WTC11 (cell line): ENCODE measurements at regions not wholly inside any gene's neighbourhood (a gene's known extent, or its start where the extent isn't known, plus 50 kb on each side); places are given as distances from the start of the nearest gene placed in this dataset.

Experiments
- ATAC-seq: fragments of 200-7000 bp; cut with Tn5 transposase; 2 replicates; pipeline ENCODE4 v1.10.0; 2021; ENCODE audit warnings: mild to moderate bottlenecking, moderate library complexity
- CTCF ChIA-PET: fragments of 300-600 bp; sonication (Branson Sonifier 250); formaldehyde crosslinking; loops from one replicate; lab custom pipeline; 2021; ENCODE audit warnings: antibody characterized with exemption; lab: Charles Lee
- POLR2A ChIA-PET: fragments of 350-600 bp; sonication (Branson Sonifier 250); formaldehyde crosslinking; loops from one replicate; lab custom pipeline; 2021; ENCODE audit warnings: antibody characterized with exemption; lab: Charles Lee
- DNase-seq: peaks from one replicate; pipeline ENCODE4 v3.0.0; 2021; ENCODE audit warnings: low spot score
- H3K27ac Mint-ChIP-seq: 2 replicates; pipeline ENCODE4 v1.8.0; 2021; ENCODE audit warnings: mixed read lengths
- H3K27me3 Mint-ChIP-seq: 2 replicates; pipeline ENCODE4 v1.8.0; 2021; ENCODE audit warnings: low read depth, mild to moderate bottlenecking, moderate library complexity, mixed read lengths
- H3K36me3 Mint-ChIP-seq: 2 replicates; pipeline ENCODE4 v1.8.0; 2021; ENCODE audit warnings: mixed read lengths
- H3K4me1 Mint-ChIP-seq: 2 replicates; pipeline ENCODE4 v1.8.0; 2022; ENCODE audit warnings: mixed read lengths
- H3K4me3 Mint-ChIP-seq: 2 replicates; pipeline ENCODE4 v1.8.0; 2021; ENCODE audit warnings: mild to moderate bottlenecking, moderate library complexity, mixed read lengths
- H3K9me3 Mint-ChIP-seq: 2 replicates; pipeline ENCODE4 v1.8.0; 2021; ENCODE audit warnings: mixed read lengths
- ATF1 ChIP-seq: sonication (generic); formaldehyde crosslinking; IDR thresholded peaks from 2 replicates; pipeline ENCODE4 v1.8.1; 2023; ENCODE audit warnings: mild to moderate bottlenecking, moderate library complexity, missing genetic modification reagents
- CREB1 ChIP-seq: sonication (generic); formaldehyde crosslinking; IDR thresholded peaks from 2 replicates; pipeline ENCODE4 v1.8.0; 2023; ENCODE audit warnings: mild to moderate bottlenecking, missing genetic modification reagents
- ELF4 ChIP-seq: sonication (generic); formaldehyde crosslinking; IDR thresholded peaks from 2 replicates; pipeline ENCODE4 v1.8.1; 2022; ENCODE audit warnings: low read depth, mild to moderate bottlenecking, moderate library complexity, missing genetic modification reagents
- ETV6 ChIP-seq: sonication (generic); formaldehyde crosslinking; IDR thresholded peaks from 2 replicates; pipeline ENCODE4 v1.8.1; 2022; ENCODE audit warnings: mild to moderate bottlenecking, missing genetic modification reagents
- FOXK1 ChIP-seq: sonication (generic); formaldehyde crosslinking; IDR thresholded peaks from 2 replicates; pipeline ENCODE4 v1.8.0; 2022; ENCODE audit warnings: mild to moderate bottlenecking, moderate library complexity, missing genetic modification reagents
- HMGA2 ChIP-seq: fragments of 250-450 bp; sonication (Bioruptor Pico); IDR thresholded peaks from 2 replicates; pipeline ENCODE4 v1.4.0; 2021; ENCODE audit warnings: mild to moderate bottlenecking, moderate library complexity
- HMGXB4 ChIP-seq: sonication (generic); formaldehyde crosslinking; IDR thresholded peaks from 2 replicates; pipeline ENCODE4 v1.8.1; 2023; ENCODE audit warnings: mild to moderate bottlenecking, moderate library complexity, missing genetic modification reagents
- MAX ChIP-seq: sonication (generic); formaldehyde crosslinking; IDR thresholded peaks from 2 replicates; pipeline ENCODE4 v1.8.0; 2022; ENCODE audit warnings: mild to moderate bottlenecking, missing genetic modification reagents
- MLX ChIP-seq: sonication (generic); formaldehyde crosslinking; IDR thresholded peaks from 2 replicates; pipeline ENCODE4 v1.8.1; 2023; ENCODE audit warnings: mild to moderate bottlenecking, missing genetic modification reagents, moderate library complexity
- MYBL2 ChIP-seq: sonication (generic); formaldehyde crosslinking; IDR thresholded peaks from 2 replicates; pipeline ENCODE4 v1.8.1; 2023; ENCODE audit warnings: mild to moderate bottlenecking, moderate library complexity, missing genetic modification reagents
- PRRX2 ChIP-seq: fragments of 250-450 bp; sonication (Bioruptor Pico); IDR thresholded peaks from 2 replicates; pipeline ENCODE4 v1.8.0; 2021; ENCODE audit warnings: mild to moderate bottlenecking
- STAT6 ChIP-seq: sonication (generic); formaldehyde crosslinking; conservative IDR thresholded peaks from 2 replicates; pipeline ENCODE4 v1.8.1; 2023; ENCODE audit warnings: mild to moderate bottlenecking, low read depth, missing genetic modification reagents, moderate library complexity
- TCF7 ChIP-seq: sonication (generic); formaldehyde crosslinking; IDR thresholded peaks from 2 replicates; pipeline ENCODE4 v1.8.0; 2022; ENCODE audit warnings: mild to moderate bottlenecking, low read depth, missing genetic modification reagents, moderate library complexity
- TEAD4 ChIP-seq: sonication (generic); formaldehyde crosslinking; IDR thresholded peaks from 2 replicates; pipeline ENCODE4 v1.8.0; 2022; ENCODE audit warnings: mild to moderate bottlenecking, missing genetic modification reagents
- ZNF121 ChIP-seq: sonication (generic); formaldehyde crosslinking; IDR thresholded peaks from 2 replicates; pipeline ENCODE4 v1.8.0; 2023; ENCODE audit warnings: missing genetic modification reagents
- ZNF263 ChIP-seq: sonication (generic); formaldehyde crosslinking; IDR thresholded peaks from 2 replicates; pipeline ENCODE4 v1.8.1; 2022; ENCODE audit warnings: low read depth, mild to moderate bottlenecking, moderate library complexity, missing genetic modification reagents
- ZNF396 ChIP-seq: fragments of 250-450 bp; sonication (Bioruptor Pico); IDR thresholded peaks from 2 replicates; pipeline ENCODE4 v1.8.0; 2021; ENCODE audit warnings: mild to moderate bottlenecking, moderate library complexity, borderline replicate concordance
- TF ChIP-seq, protein P1 (sequence below): fragments of 250-450 bp; sonication (Bioruptor Pico); IDR thresholded peaks from 2 replicates; pipeline ENCODE4 v1.9.0; 2021; ENCODE audit warnings: mild to moderate bottlenecking
- TF ChIP-seq, protein P2 (sequence below): sonication (generic); formaldehyde crosslinking; IDR thresholded peaks from 2 replicates; pipeline ENCODE4 v1.8.0; 2022; ENCODE audit warnings: mild to moderate bottlenecking, missing genetic modification reagents
- TF ChIP-seq, protein P3 (sequence below): sonication (generic); formaldehyde crosslinking; conservative IDR thresholded peaks from 2 replicates; pipeline ENCODE4 v1.8.1; 2022; ENCODE audit warnings: mild to moderate bottlenecking, missing genetic modification reagents

- H3K4me1 Mint-ChIP-seq = peaks cover 6% of the 10 kb centered on the region; the same call in 1 of the 2 replicates
- H3K27ac Mint-ChIP-seq = no peak overlapping the region
- TF ChIP-seq ZNF263 = no peak
- TF ChIP-seq ZNF396 (CRISPR knock-in tag) = no peak
- POLR2A ChIA-PET = no interaction called here
- H3K4me3 Mint-ChIP-seq = no peak overlapping the region
- no peak for ATAC-seq
- no peaks in the 10 kb centered on the region for H3K36me3 Mint-ChIP-seq
- H3K9me3 Mint-ChIP-seq = no peaks in the 10 kb centered on the region
- CTCF ChIA-PET = no interaction called here
- H3K27me3 Mint-ChIP-seq = no peaks in the 10 kb centered on the region; the same call in 1 of the 2 replicates
- no peak for DNase-seq
These were observed 459.8 kb downstream of the SOX6 start for GRCh38 chr11:15896530-15896929.

DNA sequence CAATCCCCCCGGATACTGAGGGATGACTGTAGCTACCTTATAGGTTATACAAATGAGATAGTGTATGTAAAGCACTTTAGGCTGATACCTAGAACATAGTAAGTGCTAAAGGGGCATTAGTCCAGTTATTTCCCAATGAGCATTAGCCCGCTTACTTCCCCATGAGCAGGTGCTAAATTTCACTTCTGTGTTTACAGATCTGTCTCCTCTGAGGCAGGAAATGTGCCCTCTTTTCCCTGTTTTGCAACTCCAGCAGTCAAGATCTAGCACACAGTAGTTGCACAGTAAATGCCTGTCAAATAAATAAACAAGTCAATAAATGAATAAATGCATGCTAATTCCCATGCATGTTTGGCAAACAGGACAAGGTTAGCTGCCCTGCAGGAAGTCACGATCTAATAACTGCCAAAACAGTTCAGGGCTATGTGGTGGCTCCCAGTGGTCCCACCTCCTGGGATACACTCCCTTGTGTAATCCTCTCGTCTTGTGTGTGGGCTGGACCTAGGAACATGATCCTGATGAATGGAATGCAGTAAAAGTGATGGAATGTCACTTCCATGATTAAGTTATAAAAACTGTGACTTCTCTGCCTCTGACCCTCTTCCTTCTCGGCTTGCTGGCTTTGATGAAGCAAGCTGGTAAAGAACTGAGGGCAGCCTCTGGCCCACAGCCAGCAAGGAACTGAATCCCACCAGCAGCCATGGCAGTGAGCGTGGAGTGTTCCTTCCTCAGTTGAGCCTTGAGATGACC lies 459.0 kb downstream of the SOX6 start:
- no peak for DNase-seq
- no peak for ATAC-seq
- Mint-ChIP-seq H3K4me1 (peaks cover 6% of the 10 kb centered on the region; the same call in 1 of the 2 replicates), H3K27ac (no peak overlapping the region), H3K27me3 (no peaks in the 10 kb centered on the region; the same call in 1 of the 2 replicates), H3K4me3 (no peak overlapping the region), H3K36me3 (no peaks in the 10 kb centered on the region), H3K9me3 (no peaks in the 10 kb centered on the region)
- TF ChIP-seq ZNF263 = no peak
- no peak for TF ChIP-seq PRRX2
- TF ChIP-seq ATF1 = no peak
- TF ChIP-seq ELF4 (CRISPR knock-in tag) = no peak
- TF ChIP-seq HMGXB4 (CRISPR knock-in tag) = no peak
- TF ChIP-seq TCF7 (CRISPR knock-in tag) = no peak
- no peak for TF ChIP-seq FOXK1 (CRISPR knock-in tag)
- TF ChIP-seq TEAD4 (CRISPR knock-in tag) = no peak
- no peak for TF ChIP-seq ZNF121 (CRISPR knock-in tag)
- TF ChIP-seq MYBL2 (CRISPR knock-in tag) = no peak
- TF ChIP-seq, protein P1, sequence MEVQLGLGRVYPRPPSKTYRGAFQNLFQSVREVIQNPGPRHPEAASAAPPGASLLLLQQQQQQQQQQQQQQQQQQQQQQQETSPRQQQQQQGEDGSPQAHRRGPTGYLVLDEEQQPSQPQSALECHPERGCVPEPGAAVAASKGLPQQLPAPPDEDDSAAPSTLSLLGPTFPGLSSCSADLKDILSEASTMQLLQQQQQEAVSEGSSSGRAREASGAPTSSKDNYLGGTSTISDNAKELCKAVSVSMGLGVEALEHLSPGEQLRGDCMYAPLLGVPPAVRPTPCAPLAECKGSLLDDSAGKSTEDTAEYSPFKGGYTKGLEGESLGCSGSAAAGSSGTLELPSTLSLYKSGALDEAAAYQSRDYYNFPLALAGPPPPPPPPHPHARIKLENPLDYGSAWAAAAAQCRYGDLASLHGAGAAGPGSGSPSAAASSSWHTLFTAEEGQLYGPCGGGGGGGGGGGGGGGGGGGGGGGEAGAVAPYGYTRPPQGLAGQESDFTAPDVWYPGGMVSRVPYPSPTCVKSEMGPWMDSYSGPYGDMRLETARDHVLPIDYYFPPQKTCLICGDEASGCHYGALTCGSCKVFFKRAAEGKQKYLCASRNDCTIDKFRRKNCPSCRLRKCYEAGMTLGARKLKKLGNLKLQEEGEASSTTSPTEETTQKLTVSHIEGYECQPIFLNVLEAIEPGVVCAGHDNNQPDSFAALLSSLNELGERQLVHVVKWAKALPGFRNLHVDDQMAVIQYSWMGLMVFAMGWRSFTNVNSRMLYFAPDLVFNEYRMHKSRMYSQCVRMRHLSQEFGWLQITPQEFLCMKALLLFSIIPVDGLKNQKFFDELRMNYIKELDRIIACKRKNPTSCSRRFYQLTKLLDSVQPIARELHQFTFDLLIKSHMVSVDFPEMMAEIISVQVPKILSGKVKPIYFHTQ (CRISPR knock-in tag) = no peak
- TF ChIP-seq HMGA2 = no peak
- no peak for TF ChIP-seq MLX (CRISPR knock-in tag)
- TF ChIP-seq ETV6 (CRISPR knock-in tag) = no peak
- no peak for TF ChIP-seq STAT6 (CRISPR knock-in tag)
- no peak for TF ChIP-seq CREB1 (CRISPR knock-in tag)
- TF ChIP-seq, protein P2, sequence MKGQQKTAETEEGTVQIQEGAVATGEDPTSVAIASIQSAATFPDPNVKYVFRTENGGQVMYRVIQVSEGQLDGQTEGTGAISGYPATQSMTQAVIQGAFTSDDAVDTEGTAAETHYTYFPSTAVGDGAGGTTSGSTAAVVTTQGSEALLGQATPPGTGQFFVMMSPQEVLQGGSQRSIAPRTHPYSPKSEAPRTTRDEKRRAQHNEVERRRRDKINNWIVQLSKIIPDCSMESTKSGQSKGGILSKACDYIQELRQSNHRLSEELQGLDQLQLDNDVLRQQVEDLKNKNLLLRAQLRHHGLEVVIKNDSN = no peak
- no peak for TF ChIP-seq MAX (CRISPR knock-in tag)
- TF ChIP-seq, protein P3, sequence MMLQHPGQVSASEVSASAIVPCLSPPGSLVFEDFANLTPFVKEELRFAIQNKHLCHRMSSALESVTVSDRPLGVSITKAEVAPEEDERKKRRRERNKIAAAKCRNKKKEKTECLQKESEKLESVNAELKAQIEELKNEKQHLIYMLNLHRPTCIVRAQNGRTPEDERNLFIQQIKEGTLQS (CRISPR knock-in tag) = no peak
- CTCF ChIA-PET = no interaction called here
- POLR2A ChIA-PET = no interaction called here
